ENCODE measurements at regions not wholly inside any gene's neighbourhood (a gene's known extent, or its start where the extent isn't known, plus 50 kb on each side); places are given as distances from the start of the nearest gene placed in this dataset.

DNA sequence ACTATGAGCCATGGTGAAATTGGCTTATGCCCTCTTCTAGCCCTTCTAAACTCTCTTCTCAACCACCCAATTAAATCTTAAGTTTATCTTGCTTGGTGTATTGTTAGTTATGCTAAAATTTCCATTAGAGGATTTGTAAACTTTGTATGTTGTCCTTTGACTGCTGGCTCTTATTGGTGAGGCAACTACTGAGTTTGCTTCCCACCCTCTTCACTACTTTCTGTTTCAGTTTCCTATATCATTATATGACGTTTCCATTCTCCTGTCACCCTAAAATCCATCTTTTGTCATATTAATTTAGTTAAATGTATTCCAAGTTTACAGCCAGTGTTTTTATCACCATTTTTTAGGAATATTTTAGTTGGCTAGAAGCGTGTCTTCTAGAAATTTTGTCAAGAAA lies 80.9 kb upstream of the VWC2 start:
- in situ Hi-C loops (cut with HindIII; ENCODE audit: low sequenced_read_pairs), result no loop called here
- TF ChIP-seq, protein P1, sequence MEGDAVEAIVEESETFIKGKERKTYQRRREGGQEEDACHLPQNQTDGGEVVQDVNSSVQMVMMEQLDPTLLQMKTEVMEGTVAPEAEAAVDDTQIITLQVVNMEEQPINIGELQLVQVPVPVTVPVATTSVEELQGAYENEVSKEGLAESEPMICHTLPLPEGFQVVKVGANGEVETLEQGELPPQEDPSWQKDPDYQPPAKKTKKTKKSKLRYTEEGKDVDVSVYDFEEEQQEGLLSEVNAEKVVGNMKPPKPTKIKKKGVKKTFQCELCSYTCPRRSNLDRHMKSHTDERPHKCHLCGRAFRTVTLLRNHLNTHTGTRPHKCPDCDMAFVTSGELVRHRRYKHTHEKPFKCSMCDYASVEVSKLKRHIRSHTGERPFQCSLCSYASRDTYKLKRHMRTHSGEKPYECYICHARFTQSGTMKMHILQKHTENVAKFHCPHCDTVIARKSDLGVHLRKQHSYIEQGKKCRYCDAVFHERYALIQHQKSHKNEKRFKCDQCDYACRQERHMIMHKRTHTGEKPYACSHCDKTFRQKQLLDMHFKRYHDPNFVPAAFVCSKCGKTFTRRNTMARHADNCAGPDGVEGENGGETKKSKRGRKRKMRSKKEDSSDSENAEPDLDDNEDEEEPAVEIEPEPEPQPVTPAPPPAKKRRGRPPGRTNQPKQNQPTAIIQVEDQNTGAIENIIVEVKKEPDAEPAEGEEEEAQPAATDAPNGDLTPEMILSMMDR (IDR thresholded peaks at IDR 0.05; ENCODE audit: low read depth, low read length, missing control alignments), result no peak
- DNase-seq (ENCODE audit: low read depth), result no peak
- no peak overlapping the region for H3K4me3 ChIP-seq (ENCODE audit: low read depth, low read length)

DNA sequence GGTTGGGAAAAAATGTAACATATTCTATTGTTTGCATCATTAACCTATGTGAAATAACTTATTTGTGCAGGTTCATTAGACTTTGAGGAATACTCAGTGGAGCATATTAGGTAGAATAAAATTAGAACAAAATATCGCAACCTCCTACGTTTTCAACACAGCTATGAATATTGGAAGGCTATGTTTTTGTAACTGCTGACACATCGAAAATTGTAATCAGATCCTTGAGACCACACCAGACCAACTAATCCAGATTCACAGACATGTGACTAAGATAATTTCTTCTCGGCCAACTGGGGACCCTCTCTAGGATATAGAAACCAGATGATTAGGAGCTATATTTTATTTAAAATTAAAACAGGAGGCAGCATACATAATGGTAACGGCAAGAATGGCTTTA lies 77.5 kb upstream of the VWC2 start:
- in situ Hi-C loops (cut with HindIII; ENCODE audit: low sequenced_read_pairs), result no loop called here
- TF ChIP-seq, protein P1 (IDR thresholded peaks at IDR 0.05; ENCODE audit: low read depth, low read length, missing control alignments), result no peak
- no peak overlapping the region for H3K4me3 ChIP-seq (ENCODE audit: low read depth, low read length)
- DNase-seq (ENCODE audit: low read depth), result no peak

DNA sequence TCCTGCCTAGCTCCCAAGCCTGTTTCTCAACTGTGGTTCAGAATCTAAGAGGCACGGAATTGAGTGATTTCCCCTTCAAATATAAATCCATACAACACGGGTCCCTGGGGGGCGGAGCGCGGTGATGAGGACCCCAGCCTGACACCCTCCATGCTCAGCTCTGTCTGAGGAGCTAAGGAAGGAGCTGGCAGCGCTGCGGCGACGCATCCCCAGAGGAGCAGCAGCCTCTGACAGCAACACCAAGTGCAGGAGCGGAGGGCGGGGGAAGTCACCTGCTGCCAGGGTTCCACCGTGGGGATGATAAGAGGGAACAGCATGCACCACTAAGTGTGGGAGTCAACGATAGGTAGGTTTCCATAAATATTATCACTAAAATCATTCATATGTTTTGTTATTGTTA lies 72.6 kb upstream of the VWC2 start:
- no peak for DNase-seq (ENCODE audit: low read depth)
- TF ChIP-seq, protein P1 (IDR thresholded peaks at IDR 0.05; ENCODE audit: low read depth, low read length, missing control alignments), result no peak
- H3K4me3 ChIP-seq (ENCODE audit: low read depth, low read length), result no peak overlapping the region
- in situ Hi-C loops (cut with HindIII; ENCODE audit: low sequenced_read_pairs), result no loop called here

DNA sequence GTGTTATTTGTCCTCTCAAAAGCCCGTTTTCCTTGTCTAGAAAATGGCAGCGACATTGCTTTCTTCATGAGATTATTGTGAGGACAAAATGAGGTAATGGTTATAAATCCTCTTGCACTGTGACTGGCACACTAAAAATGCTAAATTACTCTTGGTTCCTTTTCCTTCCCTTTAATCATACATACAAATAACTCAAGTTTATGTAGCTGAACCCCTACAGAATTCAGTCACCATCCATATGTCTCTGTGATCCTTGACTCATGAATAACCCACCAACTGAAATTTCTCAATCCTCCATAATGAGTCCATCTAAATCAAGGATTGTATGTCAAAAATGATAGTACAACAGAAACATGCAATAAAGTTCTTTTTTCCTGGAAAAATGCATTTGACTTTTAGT lies 71.3 kb upstream of the VWC2 start:
- in situ Hi-C loops (cut with HindIII; ENCODE audit: low sequenced_read_pairs), result no loop called here
- TF ChIP-seq, protein P1 (IDR thresholded peaks at IDR 0.05; ENCODE audit: low read depth, low read length, missing control alignments), result no peak
- H3K4me3 ChIP-seq (ENCODE audit: low read depth, low read length), result no peak overlapping the region
- DNase-seq (ENCODE audit: low read depth), result no peak

DNA sequence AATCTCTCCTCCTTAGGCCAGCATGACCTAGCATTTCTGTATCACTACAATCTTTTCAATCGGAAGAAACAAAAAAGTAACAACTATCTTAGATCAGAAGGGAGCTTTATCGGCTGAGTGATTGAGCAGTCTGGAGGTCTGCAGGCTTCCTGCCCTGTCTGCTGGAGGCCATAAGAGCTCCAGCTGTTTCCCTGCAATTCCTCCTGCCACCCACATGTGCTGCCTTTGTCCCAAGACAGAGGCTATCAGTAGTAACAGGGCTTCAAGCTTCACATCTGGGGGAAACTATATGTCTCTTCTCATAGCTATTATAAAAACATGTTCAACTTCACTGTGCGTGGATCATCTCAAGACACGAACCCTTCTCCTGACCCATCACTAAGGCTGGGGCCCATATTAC lies 70.1 kb upstream of the VWC2 start:
- TF ChIP-seq, protein P1 (IDR thresholded peaks at IDR 0.05; ENCODE audit: low read depth, low read length, missing control alignments), result no peak
- in situ Hi-C loops (cut with HindIII; ENCODE audit: low sequenced_read_pairs), result no loop called here
- H3K4me3 ChIP-seq (ENCODE audit: low read depth, low read length), result no peak overlapping the region
- no peak for DNase-seq (ENCODE audit: low read depth)

DNA sequence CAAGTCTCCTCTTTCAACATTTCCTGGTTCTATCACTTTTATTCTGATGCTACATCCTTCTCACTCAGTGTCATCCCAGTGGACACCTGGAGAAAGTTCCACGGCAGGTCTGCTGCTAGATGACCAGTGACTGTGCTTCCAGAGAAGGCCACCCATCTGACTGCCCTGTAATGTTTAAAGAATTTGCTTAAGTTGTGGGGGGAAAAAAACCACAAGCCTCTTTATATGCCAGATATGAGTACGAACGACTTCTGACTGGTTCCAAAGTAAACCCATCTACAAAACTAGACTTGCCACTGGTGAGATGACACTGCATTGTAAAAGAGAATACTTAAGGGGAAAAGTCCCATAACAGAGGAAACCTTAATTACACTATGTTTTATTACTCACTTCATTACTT lies 69.6 kb upstream of the VWC2 start:
- no peak overlapping the region for H3K4me3 ChIP-seq (ENCODE audit: low read depth, low read length)
- TF ChIP-seq, protein P1 (IDR thresholded peaks at IDR 0.05; ENCODE audit: low read depth, low read length, missing control alignments), result no peak
- in situ Hi-C loops (cut with HindIII; ENCODE audit: low sequenced_read_pairs), result no loop called here
- DNase-seq (ENCODE audit: low read depth), result no peak

DNA sequence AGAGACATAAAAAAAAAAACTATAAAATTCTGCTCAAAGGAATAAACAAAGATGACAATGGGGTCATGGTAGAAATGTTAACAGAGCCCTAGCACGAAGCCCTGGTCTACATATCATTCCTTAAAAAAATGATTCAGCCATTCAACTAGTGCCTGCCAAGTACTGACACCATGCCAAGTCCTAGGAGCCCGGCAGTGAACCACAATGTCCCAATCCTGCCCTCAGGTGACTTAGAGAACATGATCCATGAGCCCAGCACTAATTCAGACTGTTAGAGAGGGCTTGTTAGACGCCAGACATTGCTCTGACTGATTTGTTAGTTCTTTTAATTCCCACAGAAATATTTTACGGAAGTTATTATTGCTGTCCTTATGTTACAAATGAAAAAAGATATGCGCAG lies 67.3 kb upstream of the VWC2 start:
- no peak overlapping the region for H3K4me3 ChIP-seq (ENCODE audit: low read depth, low read length)
- in situ Hi-C loops (cut with HindIII; ENCODE audit: low sequenced_read_pairs), result no loop called here
- TF ChIP-seq, protein P1 (IDR thresholded peaks at IDR 0.05; ENCODE audit: low read depth, low read length, missing control alignments), result no peak
- DNase-seq (ENCODE audit: low read depth), result no peak
